B cell (primary cell): ENCODE measurements at regions not wholly inside any gene's neighbourhood (a gene's known extent, or its start where the extent isn't known, plus 50 kb on each side); places are given as distances from the start of the nearest gene placed in this dataset.

Experiments
- CTCF ChIP-seq: fragments of 200-600 bp; IDR thresholded peaks from one replicate; pipeline ENCODE4 v1.8.0; 2022; ENCODE audit warnings: antibody characterized with exemption, mild to moderate bottlenecking
- EZH2 ChIP-seq: IDR thresholded peaks from 2 replicates; pipeline ENCODE4 v1.6.1; 2012; ENCODE audit warnings: borderline replicate concordance, low read depth, mild to moderate bottlenecking, moderate library complexity, low read length; ENCODE audit not compliant: insufficient read depth, poor library complexity, severe bottlenecking

- no peak for TF ChIP-seq EZH2
- TF ChIP-seq CTCF = no peak
Observed at GRCh38 chr10:9075420-9075819, 1020.9 kb downstream of the GATA3 start.
